Stimulated activated CD8-positive, alpha-beta memory T cell treated with anti-CD3 and anti-CD28 coated beads, Interleukin-12 subunit alpha, Interleukin-12 subunit beta, amount 100 ng/mL, for 1 hour (primary cell): ENCODE measurements at regions not wholly inside any gene's neighbourhood (a gene's known extent, or its start where the extent isn't known, plus 50 kb on each side); places are given as distances from the start of the nearest gene placed in this dataset.
"Not testable (repeated sequence)": the region's sequence is repeated elsewhere in the genome, so short reads cannot be mapped to it uniquely, and the experiment has no call there.

Experiments used
- DNase-seq: peaks from one replicate; pipeline ENCODE4 v3.0.0-alpha.2; 2020; ENCODE audit warnings: low read depth

DNA sequence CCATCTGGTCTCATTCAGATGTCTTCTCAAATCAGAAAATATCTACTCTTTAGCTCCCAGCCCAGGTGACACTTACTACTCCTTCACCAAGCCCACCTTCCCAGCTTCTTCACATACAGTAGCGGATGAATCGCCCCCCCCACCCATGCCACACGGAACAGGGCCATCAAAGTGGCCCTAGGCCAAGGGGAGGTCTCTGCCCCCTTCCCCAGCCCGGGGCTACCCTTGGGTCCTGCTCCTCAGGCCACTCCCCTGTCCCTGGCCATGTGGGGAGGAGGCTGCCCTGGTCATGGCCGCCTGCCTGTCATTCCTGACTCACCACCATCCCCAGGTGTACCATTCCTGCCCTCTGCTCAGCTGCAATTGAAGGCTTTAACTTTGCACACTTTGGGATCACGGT lies 142.8 kb downstream of the NECTIN1 start:
- no peak for DNase-seq

DNA sequence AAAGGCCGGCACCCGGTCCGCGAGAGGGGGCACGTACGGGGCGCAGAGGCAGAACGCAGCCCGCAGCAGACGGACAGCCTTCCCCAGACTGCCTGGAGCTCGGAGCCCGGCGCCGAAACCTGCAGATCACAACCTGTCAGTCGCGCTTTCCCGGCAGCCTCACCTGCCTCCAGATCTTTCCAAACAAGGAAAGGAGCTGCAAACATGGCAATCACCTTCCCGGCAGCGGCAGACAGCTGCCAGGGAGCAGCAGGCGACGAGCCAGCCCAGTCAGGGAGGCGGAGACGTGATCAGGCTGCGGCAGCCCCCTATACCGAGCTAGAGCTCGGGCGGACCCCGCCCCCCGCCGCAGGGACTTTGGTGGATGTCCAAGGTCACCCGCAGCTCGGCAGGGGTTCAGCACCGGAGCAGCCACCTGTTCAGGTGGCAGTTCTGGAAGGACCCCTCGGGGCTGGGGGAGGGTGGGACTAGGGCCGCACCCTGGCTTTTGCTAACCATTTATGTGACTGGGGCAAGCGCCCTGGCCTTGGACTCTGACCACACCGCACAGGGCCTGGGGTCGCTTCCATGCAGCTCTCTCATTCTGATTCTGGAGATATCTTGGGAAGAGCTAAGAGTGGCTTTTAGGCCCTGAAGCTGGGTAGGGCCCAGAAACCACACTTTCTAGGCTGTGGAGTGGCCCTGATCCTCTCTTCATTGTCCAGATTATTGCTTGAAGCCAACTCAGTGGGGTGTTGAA lies 143.8 kb downstream of the NECTIN1 start:
- no peak for DNase-seq

DNA sequence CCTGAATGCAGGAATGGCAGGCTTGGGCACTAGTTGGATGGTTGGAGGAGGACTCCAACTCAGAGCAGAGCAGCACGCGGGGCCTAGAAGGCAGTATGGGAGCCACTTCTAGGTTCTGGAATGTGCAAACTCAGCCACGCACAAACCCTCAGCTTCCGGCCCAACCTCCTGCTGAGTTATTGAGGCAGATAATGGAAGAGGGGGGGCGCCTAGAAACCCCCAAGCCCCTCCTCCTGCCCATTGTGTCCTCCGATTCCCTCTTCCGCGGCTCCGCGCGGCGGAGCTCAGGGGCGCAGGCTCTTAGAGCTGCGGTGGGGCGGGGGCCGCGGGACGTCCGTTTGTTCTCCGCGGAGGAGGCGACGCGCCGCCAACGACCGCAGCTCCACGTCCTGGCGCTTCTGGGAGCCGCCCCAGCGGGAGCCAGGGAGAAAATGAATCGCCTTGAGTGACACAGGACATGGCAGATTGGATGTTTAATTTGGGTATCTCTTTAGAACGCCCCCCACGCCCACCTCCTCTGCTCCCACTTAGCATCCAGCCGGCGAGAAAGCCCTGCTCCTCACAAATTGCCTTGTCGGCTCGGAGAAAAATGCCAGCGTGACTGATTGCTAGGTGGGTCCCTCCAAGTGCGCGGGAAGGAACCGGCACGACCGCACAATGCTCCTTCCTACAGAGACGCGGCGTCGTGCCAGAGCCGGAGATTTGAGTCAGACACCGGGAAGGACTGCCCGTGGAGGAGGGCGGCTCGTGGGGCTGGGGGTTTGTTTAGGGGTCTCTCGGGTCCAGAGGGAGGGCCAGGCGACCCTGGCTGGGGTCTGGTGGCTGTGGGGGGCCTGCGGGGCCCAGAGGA lies 144.6 kb downstream of the NECTIN1 start:
- DNase-seq, result no peak

DNA sequence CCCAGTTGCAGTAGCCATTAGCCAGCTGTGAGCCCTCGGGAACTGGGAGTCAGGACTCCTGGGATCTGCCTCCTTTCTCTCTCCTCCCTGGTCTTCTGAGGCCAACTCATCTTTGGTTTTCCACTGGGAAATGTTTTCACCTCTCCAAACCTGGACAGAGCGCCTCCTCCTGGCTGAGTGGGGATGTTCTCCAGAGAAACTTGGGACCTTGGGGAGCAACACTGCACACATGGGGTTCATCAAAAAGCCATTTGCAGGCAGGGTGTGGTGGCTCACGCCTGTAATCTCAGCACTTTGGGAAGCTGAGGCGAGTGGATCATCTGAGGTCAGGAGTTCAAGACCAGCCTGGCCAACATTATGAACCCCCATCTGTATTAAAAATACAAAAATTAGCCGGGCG lies 145.4 kb downstream of the NECTIN1 start:
- no peak for DNase-seq

DNA sequence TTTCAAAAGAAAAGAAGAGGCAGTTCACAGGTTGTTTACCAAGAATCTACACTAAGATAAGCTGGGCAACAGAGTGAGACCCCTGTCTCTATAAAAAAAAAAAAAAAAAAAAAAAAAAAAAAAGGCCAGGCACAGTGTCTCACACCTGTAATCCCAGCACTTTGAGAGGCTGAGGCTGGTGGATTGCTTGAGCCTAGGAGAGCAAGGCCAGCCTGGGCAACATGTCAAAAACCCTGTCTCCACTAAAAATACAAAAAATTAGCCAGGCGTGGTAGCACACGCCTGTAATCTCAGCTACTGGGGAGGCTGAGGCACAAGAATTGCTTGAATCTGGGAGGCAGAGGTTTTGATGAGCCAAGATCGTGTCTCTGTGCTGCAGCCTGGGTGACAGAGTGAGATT lies 147.6 kb downstream of the NECTIN1 start:
- DNase-seq, result not testable (repeated sequence)

DNA sequence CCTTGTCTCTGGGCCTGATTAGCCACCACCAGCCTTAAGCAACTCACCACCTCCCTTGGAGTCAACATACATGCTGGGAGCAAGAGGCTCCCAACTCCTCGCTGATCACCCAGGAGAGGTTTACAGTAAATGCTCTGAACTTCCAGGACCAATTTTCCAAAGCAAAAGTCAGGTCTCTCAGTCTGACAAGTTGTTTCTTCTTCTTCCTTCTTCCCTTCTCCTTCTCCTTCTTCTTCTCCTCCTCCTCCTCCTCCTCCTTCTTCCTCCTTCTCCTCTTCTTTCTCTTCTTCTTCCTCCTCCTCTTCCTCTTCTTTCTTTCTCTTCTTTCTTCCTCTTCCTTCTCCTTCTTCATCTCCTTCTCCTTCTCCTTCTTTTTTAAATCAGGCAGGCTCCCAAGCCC lies 148.2 kb downstream of the NECTIN1 start:
- DNase-seq, result no peak

DNA sequence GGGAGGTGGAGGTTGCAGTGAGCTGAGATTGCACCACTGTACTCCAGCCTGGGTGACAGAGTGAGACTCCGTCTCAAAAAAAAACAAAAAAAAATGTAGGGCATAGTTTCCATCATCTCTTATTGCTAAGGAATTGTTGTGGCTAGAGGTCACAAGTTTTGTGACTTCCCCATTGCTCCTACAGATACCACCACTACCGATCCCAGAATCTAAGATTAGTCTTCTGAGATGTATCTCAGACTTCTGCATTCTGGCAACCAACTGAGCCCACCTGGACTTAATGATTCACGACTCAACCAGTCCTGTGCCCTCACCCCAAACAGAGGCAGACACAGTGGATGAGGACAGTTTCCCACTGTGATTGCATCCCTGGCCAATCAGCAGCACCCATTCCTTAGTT lies 148.9 kb downstream of the NECTIN1 start:
- no peak for DNase-seq

DNA sequence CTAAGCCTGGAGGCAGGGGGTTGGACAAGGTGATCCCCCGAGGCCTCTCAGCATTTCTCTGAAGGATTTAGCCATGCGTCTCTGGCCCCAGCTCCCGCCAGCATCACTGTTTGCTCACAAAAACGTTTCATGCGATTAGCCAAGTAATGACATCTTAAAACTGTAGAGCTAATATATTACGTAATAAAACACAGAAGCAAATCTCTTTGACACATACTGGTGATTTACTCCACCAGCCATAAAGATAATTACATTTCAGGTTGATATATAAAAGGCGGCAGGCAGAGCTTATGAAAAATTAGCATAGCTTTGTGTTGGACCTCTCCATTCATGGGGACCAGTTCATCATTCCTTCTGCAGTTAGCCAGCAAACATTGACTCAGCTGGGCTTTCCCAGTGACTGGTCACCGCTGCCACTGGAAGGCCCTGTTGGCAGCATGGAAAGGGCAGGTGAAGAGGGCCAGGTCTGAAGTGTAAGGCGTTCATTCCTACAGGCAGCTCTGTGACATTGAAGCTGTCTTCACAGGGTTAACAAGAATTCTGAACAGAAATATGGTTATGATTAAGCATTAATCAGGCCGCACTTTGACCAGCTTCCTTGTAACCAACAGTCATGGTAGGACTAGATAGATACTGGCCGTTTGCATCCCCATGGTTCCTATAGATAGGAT lies 150.3 kb downstream of the NECTIN1 start:
- DNase-seq, result no peak

DNA sequence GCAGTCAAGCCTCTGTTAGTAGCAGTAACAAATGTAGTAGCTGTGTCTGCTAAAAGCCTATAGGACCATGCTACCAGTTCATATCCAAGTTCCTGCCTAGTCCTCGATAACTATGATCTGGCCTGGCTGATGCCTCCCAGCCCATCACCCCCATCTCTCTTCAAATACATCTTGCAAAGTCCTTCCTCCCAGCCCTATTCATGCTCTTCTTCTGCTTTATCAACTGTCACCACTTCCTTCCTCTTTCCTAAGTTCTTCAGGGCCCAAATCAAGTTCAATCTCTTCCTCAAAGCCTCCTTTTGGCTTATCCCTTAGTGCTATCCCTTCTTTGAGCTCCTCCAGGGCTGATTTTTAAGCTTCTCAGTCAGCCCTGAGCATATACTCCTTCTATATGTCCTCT lies 150.9 kb upstream of the THY1 start:
- no peak for DNase-seq

DNA sequence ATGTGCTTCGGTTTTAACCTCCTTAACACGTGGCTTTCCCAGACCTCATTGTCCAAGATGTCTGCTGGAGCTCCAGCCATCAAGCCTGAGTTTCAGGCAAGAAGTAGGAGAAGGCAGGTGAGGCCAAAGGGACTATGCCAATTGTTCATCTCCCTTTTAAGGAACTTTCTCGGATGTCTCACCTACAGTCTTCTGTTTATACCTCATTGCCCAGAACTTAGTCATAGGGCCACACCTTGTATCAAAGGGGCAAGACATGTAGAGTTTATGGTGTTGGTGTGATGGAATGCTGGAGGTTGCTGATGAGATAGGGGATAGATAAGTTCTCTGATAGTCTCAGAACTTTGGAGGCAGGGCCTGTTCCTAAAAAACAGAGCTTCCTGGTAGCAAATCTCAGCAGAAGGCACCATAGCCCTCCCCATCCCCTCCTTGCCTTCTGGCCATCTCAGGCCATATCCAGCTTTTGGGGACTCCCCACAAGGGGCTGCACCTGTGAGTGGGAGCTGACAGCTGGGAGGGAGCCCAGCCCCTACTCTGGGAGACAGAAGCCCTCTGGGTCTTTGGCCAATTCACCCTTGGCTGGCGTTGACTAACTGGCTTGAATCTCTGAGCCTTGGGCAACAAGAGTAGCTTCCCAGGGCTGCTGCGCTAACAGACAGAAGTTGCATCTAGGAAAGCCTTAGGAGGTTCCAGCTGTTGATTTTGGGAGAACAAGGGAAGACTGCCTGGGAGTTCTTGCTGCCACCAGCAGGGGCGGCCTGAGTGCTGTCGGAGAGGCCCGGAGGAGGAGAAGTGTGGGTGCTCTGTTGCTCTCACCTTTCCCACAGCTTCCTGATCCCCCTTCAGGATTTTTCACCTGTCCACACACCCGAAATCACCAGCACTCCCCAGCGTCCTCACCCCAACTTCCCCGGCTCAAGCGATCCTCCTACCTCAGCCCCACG lies 149.8 kb upstream of the THY1 start:
- no peak for DNase-seq

DNA sequence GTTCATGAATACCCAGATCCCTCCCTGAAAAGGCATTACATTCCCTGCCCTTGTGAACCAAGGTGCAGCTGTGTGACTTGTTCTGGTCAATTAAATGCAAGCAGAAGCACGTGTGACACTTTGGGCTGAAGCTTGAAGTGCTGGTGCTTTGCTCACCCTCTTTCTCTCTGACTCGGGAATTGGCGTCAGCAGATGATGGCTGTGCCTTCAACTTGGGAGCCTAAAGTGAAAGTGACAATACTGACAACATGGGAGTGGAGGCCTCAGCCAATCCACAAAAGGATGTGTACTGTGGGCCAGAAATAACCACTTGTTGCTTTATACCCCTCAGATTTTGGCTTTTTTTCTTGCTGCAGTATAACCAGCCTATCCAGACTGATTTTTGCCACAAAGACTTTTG lies 148.3 kb upstream of the THY1 start:
- DNase-seq, result no peak

DNA sequence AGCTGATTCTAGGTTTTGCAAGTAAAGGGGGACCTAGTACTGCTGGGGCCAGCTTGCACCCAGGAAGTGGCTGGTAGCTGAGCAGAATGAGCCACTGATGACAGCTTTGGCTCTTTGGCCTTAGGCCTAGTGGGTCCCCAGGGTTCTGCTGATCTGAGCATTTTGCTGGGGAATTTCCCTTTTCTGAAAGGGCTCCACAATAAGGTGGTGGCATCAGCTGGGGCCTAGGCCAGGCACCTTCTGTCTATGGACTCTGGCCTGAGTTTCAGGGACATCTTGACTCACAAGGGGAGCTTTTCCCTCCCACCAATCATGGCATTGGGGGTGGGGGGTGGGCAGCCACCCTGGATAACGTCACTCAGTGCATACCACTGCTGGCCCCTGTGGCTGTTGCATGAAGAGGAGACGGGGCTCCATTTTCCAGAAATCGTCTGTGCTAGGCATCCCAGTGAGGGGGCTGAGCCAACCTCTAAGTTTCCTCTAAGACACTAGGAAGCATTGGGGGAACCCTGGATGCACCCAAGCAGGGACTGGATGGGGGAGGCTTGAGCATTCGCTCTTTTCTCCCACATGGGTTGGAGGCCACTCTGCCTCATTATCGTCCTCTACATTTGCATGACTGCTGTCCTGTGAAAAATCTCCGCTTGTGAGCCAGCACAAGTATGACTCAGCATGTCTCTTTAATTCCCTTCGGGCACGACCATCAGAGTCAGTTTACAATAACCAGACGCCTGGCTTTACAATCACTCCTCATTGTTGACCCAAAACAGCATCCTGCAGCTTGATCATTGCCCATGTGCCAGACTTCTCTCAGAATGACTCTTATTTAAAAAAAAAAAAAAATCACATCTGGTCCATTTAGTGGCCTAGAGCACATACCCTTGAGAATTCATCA lies 145.0 kb upstream of the THY1 start:
- DNase-seq, result no peak

DNA sequence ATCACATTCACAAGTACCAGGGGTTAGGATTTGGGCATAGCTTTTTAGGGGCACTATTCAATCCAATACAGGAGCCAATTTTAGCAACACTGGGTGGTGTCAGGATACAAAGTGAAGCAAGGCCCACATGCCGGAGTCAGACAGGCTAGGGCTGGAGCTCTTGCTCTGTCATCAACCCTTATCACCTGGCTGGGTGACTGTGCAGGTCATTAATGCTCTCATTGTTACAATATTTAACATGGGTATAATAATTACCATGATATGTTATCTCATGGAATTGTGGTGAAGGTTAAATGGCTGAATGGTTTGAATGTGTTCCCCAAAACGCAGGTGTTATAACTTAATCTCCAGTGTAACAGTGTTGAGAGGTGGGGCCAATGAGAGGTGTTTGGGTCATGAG lies 143.3 kb upstream of the THY1 start:
- DNase-seq, result no peak

DNA sequence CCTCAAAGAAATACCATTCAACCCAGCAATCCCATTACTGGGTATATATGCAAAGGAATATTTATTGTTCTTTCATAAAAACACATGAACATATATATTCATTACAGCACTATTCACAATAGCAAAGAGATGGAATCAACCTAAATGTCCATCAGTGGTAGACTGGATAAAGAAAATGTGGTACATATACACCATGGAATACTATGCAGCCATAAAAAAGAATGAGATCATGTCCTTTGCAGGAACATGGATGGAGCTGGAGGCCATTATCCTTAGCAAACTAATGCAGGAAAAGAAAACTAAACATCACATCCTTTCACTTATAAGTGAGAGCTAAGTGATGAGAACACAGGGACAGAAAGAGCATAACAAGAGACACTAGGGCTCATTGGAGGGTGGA lies 142.7 kb upstream of the THY1 start:
- DNase-seq, result not testable (repeated sequence)

DNA sequence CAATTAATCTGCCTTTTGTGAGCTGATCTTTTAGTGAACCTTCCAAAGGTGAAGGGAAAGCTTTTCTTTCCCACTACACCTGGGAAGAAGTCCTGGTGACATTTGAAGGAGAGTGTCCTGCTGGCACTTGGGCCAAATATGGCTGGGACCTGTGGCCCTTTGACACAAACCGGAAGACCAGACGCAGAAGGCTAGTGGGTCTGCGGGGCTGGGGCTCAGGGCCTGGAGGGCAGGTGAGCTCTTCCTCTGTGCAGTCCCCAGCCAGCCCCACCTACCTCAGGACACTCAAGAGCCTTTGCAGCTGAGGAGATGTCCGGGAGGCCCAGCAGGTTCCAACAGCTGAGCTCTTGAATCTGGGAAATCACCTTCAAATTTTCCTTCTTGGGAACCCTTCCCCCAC lies 138.0 kb upstream of the THY1 start:
- DNase-seq, result no peak

DNA sequence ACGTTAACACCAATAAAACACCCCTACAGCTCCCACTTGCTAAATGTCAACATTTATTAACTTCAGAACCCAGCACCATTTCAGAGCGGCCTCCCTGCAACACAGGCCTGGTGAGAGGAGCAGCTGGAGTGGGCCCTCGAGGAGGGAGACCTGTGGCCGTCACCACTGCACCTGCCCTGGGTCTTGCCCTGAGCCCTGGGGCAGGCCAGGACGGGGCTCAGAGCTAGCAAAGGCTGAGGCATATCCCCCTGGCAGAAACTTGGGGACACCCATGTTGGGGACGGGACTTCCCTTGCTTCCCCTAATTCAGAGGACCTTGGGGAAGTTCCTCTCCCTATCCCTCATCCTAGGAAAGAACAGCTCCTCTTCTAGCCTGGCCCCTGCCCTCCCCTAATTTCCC lies 137.3 kb upstream of the THY1 start:
- no peak for DNase-seq

DNA sequence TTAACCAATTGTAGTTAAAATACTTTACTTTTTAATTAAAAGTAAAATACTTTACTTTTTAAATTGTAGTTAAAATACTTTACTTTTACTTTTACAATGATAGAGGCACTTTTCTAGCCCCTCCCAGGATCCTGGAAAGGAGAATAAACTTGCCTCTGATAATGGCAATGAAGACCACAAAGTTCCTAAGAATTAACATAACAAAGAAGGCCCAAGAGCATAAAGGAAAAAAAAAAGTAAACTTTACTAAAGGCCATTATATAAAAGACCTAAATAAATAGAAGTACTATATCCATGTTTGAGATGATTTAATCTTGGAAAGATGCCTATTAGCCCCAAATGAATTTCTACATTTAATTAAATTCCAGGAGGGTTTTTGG lies 129.1 kb upstream of the THY1 start:
- DNase-seq, result no peak

DNA sequence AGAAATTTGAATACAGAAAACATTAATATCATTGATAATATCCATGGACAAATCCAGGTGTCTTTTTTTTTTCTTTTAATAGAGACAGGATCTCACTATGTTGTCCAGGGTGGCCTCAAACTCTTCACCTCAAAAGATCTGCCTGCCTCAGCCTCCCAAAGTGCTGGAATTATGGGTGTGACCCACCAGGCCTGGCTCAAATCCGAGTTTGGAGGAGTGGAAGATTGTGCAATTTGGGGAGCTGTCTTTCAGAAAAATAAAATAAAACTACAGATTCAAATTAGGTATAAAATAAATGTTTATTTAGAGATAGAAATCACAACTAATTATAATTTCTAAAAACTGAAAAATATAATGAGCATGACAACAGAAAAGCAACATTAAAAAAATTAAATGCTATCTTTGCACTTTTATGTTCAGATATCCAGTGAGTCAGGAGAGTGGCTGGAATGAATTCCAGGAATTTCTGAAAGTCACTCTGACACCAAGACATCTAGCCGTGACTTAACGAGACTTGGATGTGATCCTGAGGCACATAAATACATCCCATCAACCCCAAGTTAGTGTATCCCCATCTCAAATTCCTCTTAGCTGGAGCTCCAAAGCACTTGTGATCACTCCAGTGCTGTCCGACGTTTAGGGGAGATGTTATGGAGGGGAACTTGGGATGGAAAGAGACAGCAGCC lies 128.6 kb upstream of the THY1 start:
- no peak for DNase-seq

DNA sequence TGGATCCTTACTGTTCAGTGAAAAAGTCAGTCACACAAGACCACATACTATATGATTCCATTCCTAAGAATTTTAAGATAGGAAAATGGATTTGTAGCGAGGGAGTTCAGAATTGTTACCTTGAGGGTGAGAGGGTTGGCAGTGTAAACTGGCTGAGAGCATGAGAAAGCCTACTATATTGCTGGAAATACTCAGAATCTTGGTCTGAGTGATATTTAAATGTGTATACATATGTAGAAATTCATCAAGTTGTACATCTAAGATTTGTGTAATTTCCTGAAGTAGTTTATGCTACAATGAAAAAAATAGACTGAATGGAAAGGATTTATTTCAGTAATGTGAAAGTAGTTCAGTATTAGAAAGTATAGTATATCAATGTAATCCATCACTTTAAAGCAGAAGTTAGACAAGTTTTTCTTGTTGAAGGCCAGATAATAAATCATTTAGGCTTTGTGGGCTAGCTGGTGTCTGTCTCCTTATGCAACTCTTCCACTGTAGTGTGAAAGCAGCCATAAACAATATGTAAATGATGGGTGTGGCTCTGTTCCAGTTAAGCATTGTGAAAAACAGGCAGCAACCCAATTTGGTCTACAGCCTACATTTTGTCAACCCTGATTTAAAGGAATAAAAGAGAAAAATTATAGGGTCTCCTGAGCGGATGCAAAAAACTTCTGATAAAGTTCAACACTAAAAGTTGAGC lies 127.2 kb upstream of the THY1 start:
- no peak for DNase-seq

DNA sequence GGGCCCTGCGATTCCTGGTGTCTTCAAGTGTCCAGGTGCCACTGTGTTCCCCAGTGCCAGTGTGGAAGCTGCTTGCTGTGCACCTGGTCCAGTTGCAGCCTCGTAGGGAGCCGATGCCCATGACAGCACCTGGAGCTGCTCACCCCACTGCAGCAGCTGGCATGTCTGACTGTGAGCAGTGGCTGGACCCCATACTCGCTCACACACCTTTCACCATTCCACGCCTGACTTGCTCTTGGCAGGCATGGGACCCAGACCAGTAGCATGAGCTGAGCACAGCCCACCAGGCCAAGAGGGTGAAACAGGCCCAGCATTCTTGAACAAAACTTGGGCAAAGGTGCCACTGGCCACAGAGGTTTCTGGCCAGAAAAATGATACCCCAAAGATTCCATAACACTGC lies 124.5 kb upstream of the THY1 start:
- no peak for DNase-seq
